MM.1S (cell line): ENCODE measurements at regions not wholly inside any gene's neighbourhood (a gene's known extent, or its start where the extent isn't known, plus 50 kb on each side); places are given as distances from the start of the nearest gene placed in this dataset.

ENCODE experiments used
- EZH2 ChIP-seq: fragments of 300-600 bp; sonication (generic); optimal IDR thresholded peaks from 2 replicates; pipeline ENCODE3; 2017; ENCODE audit warnings: low read depth, mild to moderate bottlenecking, antibody characterized with exemption, low read length, mixed read lengths
- TF ChIP-seq, protein P1 (sequence below): fragments of 300-600 bp; sonication (generic); IDR thresholded peaks from 2 replicates; pipeline ENCODE4 v1.5.1; 2016; ENCODE audit warnings: antibody characterized with exemption, low read length, mixed read lengths

DNA sequence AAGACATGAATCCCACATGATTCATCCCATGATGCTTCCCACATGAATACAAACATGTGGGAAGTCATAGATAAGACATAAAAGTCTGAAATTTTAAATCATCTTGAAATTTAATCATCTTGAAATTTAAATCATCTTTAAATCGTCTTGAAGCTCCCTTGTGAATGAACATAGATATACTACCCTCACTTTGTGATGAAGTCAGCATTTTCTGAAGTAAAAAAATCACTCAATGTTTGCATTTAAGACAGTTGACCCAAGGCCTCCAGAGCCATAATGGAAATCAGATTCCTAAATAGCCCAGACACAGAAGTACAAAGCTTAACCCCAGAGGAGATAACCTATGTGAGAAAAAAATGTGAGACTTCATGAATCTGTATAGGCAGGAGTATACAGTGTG, 279.4 kb downstream of the ZBBX start:
- TF ChIP-seq, protein P1, sequence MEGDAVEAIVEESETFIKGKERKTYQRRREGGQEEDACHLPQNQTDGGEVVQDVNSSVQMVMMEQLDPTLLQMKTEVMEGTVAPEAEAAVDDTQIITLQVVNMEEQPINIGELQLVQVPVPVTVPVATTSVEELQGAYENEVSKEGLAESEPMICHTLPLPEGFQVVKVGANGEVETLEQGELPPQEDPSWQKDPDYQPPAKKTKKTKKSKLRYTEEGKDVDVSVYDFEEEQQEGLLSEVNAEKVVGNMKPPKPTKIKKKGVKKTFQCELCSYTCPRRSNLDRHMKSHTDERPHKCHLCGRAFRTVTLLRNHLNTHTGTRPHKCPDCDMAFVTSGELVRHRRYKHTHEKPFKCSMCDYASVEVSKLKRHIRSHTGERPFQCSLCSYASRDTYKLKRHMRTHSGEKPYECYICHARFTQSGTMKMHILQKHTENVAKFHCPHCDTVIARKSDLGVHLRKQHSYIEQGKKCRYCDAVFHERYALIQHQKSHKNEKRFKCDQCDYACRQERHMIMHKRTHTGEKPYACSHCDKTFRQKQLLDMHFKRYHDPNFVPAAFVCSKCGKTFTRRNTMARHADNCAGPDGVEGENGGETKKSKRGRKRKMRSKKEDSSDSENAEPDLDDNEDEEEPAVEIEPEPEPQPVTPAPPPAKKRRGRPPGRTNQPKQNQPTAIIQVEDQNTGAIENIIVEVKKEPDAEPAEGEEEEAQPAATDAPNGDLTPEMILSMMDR, result no peak
- TF ChIP-seq EZH2, result no peak
